MM.1S (cell line): ENCODE measurements at regions not wholly inside any gene's neighbourhood (a gene's known extent, or its start where the extent isn't known, plus 50 kb on each side); places are given as distances from the start of the nearest gene placed in this dataset.

Experiments
- DNase-seq: peaks from one replicate; pipeline ENCODE4 v3.0.0-alpha.2; 2015
- H2AFZ ChIP-seq: fragments of 300-600 bp; sonication (generic); 2 replicates; pipeline ENCODE4 v1.6.0; 2016; ENCODE audit warnings: antibody characterized with exemption, low read length
- H3F3A ChIP-seq: fragments of 300-600 bp; sonication (generic); 2 replicates; pipeline ENCODE4 v1.6.1; 2016; ENCODE audit warnings: mild to moderate bottlenecking, antibody characterized with exemption, low read length, moderate library complexity, mixed read lengths; ENCODE audit not compliant: insufficient read depth
- H3K27ac ChIP-seq: fragments of 300-600 bp; sonication (generic); 2 replicates; pipeline ENCODE4 v1.5.1; 2016; ENCODE audit warnings: mild to moderate bottlenecking, low read length
- H3K27me3 ChIP-seq: fragments of 300-600 bp; sonication (generic); replicated peaks from 2 replicates; pipeline ENCODE4 v1.6.0; 2016; ENCODE audit warnings: low read length; ENCODE audit not compliant: insufficient read depth
- H3K36me3 ChIP-seq: fragments of 300-600 bp; sonication (generic); replicated peaks from 2 replicates; pipeline ENCODE4 v1.6.1; 2016; ENCODE audit warnings: mild to moderate bottlenecking, low read length, mixed read lengths; ENCODE audit not compliant: insufficient read depth
- H3K4me1 ChIP-seq: fragments of 300-600 bp; sonication (generic); 2 replicates; pipeline ENCODE4 v1.6.1; 2016; ENCODE audit warnings: low read length, mixed read lengths
- H3K4me2 ChIP-seq: fragments of 300-600 bp; sonication (generic); 2 replicates; pipeline ENCODE4 v1.6.0; 2016; ENCODE audit warnings: low read depth, low read length
- H3K4me3 ChIP-seq: fragments of 300-600 bp; sonication (generic); 2 replicates; pipeline ENCODE4 v1.5.1; 2016; ENCODE audit warnings: low read length, mixed read lengths
- H3K79me2 ChIP-seq: fragments of 300-600 bp; sonication (generic); 2 replicates; pipeline ENCODE4 v1.6.1; 2016; ENCODE audit warnings: mixed run types, low read length, mixed read lengths
- H3K9ac ChIP-seq: fragments of 300-600 bp; sonication (generic); 2 replicates; pipeline ENCODE4 v1.6.1; 2016; ENCODE audit warnings: low read length, mixed read lengths
- H3K9me2 ChIP-seq: fragments of 300-600 bp; sonication (generic); replicated peaks from 2 replicates; pipeline ENCODE4 v1.6.1; 2016; ENCODE audit warnings: mild to moderate bottlenecking, low read length, mixed read lengths; ENCODE audit not compliant: insufficient read depth
- H3K9me3 ChIP-seq: fragments of 300-600 bp; sonication (generic); replicated peaks from 2 replicates; pipeline ENCODE4 v1.6.1; 2016; ENCODE audit warnings: mild to moderate bottlenecking, low read length, mixed read lengths; ENCODE audit not compliant: insufficient read depth
- H4K20me1 ChIP-seq: fragments of 300-600 bp; sonication (generic); 2 replicates; pipeline ENCODE4 v1.6.1; 2016; ENCODE audit warnings: mild to moderate bottlenecking, low read length, moderate library complexity, mixed read lengths; ENCODE audit not compliant: insufficient read depth
- CTCF ChIP-seq: fragments of 300-600 bp; sonication (generic); IDR thresholded peaks from 2 replicates; pipeline ENCODE4 v1.5.1; 2016; ENCODE audit warnings: antibody characterized with exemption, low read length, mixed read lengths
- EZH2 ChIP-seq: fragments of 300-600 bp; sonication (generic); optimal IDR thresholded peaks from 2 replicates; pipeline ENCODE3; 2017; ENCODE audit warnings: low read depth, mild to moderate bottlenecking, antibody characterized with exemption, low read length, mixed read lengths
- EZH2phosphoT487 ChIP-seq: fragments of 300-600 bp; sonication (generic); IDR thresholded peaks from 2 replicates; pipeline ENCODE4 v1.6.1; 2018; ENCODE audit warnings: antibody characterized with exemption, low read length

- Histone ChIP-seq H3K9ac (no peak overlapping the region), H3K4me2 (no peak overlapping the region), H3K4me3 (no peak overlapping the region), H3K4me1 (no peaks in the 10 kb centered on the region), H3K9me3 (no peaks in the 10 kb centered on the region), H3K27ac (no peak overlapping the region), H2AFZ (no peak overlapping the region), H3K27me3 (no peaks in the 10 kb centered on the region), H3F3A (no peaks in the 10 kb centered on the region), H3K79me2 (no peaks in the 10 kb centered on the region), H3K9me2 (no peaks in the 10 kb centered on the region), H3K36me3 (no peaks in the 10 kb centered on the region), H4K20me1 (no peaks in the 10 kb centered on the region)
- TF ChIP-seq CTCF (no peak), EZH2phosphoT487 (no peak), EZH2 (no peak)
- DNase-seq, result no peak
These were observed 114.1 kb downstream of the DTWD1 start for GRCh38 chr15:49734831-49735508.

DNA sequence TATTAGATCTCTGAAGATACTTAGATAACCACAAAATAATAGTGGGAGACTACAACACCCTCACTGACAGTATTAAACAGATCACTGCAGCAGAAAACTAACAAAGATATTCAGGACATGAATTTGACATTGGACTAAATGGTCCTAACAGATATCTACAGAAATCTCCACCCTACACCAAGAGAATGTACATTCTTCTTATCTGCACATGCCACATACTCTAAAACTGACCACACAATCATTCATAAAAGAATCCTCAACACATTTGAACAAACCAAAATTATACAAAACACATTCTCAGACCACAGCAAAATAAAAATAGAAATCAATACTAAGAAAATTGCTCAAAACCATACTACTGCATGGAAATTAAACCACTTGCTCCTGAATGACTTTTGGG is 116.3 kb downstream of the DTWD1 start:
- H3K4me2 ChIP-seq, result no peak overlapping the region
- TF ChIP-seq CTCF, result no peak
- TF ChIP-seq EZH2, result no peak
- TF ChIP-seq EZH2phosphoT487, result no peak
- no peak overlapping the region for H3K4me3 ChIP-seq
- H4K20me1 ChIP-seq, result no peaks in the 10 kb centered on the region
- no peak overlapping the region for H2AFZ ChIP-seq
- no peaks in the 10 kb centered on the region for H3K36me3 ChIP-seq
- H3K9me3 ChIP-seq, result no peaks in the 10 kb centered on the region
- H3K4me1 ChIP-seq, result no peaks in the 10 kb centered on the region
- no peaks in the 10 kb centered on the region for H3K79me2 ChIP-seq
- no peak overlapping the region for H3K9ac ChIP-seq
- no peak overlapping the region for H3K27ac ChIP-seq
- no peaks in the 10 kb centered on the region for H3F3A ChIP-seq
- no peaks in the 10 kb centered on the region for H3K27me3 ChIP-seq
- no peaks in the 10 kb centered on the region for H3K9me2 ChIP-seq
- DNase-seq, result no peak

- H2AFZ ChIP-seq, result no peak overlapping the region
- H3K36me3 ChIP-seq, result no peaks in the 10 kb centered on the region
- H3K9me2 ChIP-seq, result no peaks in the 10 kb centered on the region
- H3K27me3 ChIP-seq, result no peaks in the 10 kb centered on the region
- H3K9ac ChIP-seq, result no peak overlapping the region
- no peak for TF ChIP-seq EZH2phosphoT487
- no peak for TF ChIP-seq EZH2
- no peak for TF ChIP-seq CTCF
- no peak overlapping the region for H3K4me2 ChIP-seq
- DNase-seq, result no peak
- no peaks in the 10 kb centered on the region for H4K20me1 ChIP-seq
- no peaks in the 10 kb centered on the region for H3K4me1 ChIP-seq
- H3K4me3 ChIP-seq, result no peak overlapping the region
- no peak overlapping the region for H3K27ac ChIP-seq
- H3K79me2 ChIP-seq, result no peaks in the 10 kb centered on the region
- no peaks in the 10 kb centered on the region for H3F3A ChIP-seq
- no peaks in the 10 kb centered on the region for H3K9me3 ChIP-seq
These were observed 120.9 kb downstream of the DTWD1 start for GRCh38 chr15:49741712-49742111.
